ENCODE measurements at regions not wholly inside any gene's neighbourhood (a gene's known extent, or its start where the extent isn't known, plus 50 kb on each side); places are given as distances from the start of the nearest gene placed in this dataset.

- no peak for DNase-seq
- in situ Hi-C loops (cut with HindIII; ENCODE audit: low pct_ligation_motif_present, low pct_unique_long_range_greater_than_20kb, low sequenced_read_pairs): no loop called here
Measured at GRCh38 chr9:88685966-88686365, 151.0 kb downstream of the NXNL2 start.

- no peak for DNase-seq
- in situ Hi-C loops (cut with HindIII; ENCODE audit: low pct_ligation_motif_present, low pct_unique_long_range_greater_than_20kb, low sequenced_read_pairs): no loop called here
Measured at GRCh38 chr9:88689509-88690298, 154.7 kb downstream of the NXNL2 start.

DNA sequence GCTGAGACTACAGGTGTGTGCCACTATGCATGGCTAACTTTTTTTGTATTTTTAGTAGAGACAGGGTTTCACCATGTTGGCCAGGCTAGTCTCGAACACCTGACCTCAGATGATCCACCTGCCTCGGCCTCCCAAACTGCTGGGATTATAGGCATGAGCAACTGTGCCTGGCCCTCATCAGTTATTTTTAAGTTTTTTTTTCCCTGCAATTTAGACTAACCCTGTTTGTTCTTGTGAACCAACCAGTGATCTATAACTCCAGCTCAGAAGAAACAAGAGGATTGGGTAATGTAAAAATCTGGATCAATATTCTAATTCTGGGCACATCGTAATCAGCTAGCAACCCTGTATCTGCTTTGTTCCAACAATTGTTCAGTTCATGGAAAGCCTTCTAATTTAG is 155.7 kb downstream of the NXNL2 start:
- in situ Hi-C loops (cut with HindIII; ENCODE audit: low pct_ligation_motif_present, low pct_unique_long_range_greater_than_20kb, low sequenced_read_pairs): no loop called here
- DNase-seq: no peak

GRCh38 chr9:88691091-88691490 is 156.1 kb downstream of the NXNL2 start:
- in situ Hi-C loops (cut with HindIII; ENCODE audit: low pct_ligation_motif_present, low pct_unique_long_range_greater_than_20kb, low sequenced_read_pairs): no loop called here
- DNase-seq: no peak

DNA sequence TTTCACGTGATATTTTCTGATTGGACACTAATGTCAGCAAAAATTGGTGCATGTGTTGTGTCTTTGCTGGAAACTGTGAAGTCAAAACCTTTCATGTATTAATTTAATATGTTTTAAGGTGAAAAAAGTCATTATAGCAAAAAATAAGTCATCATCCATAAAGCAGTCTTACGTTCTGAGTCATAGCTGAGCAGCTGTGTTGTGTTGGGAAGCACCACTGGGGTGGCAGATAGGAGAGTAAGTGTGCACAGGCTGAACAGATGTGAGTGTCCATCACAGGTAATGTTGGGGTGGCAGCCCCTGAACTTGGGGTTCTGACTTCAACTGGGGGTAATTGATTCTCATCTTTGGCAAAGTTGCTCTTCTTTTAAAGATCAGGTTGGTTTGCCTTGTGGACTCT is 156.8 kb downstream of the NXNL2 start:
- DNase-seq: no peak
- in situ Hi-C loops (cut with HindIII; ENCODE audit: low pct_ligation_motif_present, low pct_unique_long_range_greater_than_20kb, low sequenced_read_pairs): no loop called here

DNA sequence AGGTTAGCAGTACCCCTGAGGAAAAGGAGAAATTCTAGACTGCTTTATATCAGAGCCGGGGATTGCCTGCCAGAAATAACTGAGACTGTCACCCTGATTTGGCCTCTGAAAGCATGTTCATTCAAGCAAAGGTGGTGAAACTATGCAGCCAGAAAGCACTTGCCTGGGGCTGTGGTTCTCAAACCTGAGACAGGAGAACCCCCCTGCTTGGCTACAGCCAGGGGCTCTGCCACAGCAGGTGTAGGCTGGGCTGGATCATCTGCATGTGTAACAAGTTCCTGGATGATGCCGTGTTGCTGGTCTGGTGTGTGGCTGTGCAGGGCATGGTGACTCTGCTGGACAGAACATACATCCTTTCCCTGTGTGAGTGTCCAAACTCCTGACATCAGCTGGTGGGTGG is 157.8 kb downstream of the NXNL2 start:
- DNase-seq: no peak
- in situ Hi-C loops (cut with HindIII; ENCODE audit: low pct_ligation_motif_present, low pct_unique_long_range_greater_than_20kb, low sequenced_read_pairs): no loop called here

DNA sequence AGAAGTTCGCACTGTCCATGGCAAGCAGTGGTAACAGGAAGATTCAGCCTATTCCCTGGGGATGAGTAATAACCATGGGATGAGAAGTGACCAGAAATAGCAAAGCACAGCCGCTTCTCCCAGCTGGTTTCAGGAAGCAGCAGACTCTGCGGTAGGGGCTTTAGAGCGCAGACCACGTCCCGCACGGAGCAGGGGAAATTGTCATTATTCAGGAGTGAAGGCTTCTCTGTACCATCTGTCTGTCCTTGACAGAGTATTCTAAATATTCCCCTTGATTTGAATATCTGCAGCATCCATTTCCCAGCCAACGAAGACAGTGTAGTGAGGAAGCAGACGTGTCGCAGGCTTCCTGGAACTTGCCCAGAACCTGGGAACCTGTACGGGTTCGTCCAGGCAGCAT is 159.6 kb downstream of the NXNL2 start:
- DNase-seq: no peak

DNA sequence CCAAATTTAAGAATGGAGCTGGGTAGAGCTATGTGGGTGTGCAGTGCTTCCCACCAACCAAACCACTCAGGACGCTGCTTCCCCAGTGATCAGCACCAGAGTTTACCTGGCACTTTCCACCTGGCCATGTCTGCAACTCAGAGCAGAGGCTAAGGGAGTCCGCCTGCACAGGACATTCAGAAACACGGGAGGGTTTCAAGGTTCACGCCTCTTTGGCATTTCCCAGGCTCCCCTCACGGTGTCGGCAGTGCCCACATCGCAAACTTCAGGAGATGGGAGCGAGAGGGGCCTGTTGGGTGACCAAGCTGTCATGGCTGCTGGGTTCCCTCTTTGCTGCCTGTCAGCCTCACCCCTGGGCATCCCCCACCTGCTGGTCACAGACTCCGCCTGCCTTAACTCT is 161.5 kb downstream of the NXNL2 start:
- no peak for DNase-seq
- in situ Hi-C loops (cut with HindIII; ENCODE audit: low pct_ligation_motif_present, low pct_unique_long_range_greater_than_20kb, low sequenced_read_pairs): no loop called here

More for the DNA sequence above, 159.6 kb downstream of the NXNL2 start:
- in situ Hi-C loops (cut with HindIII; ENCODE audit: low pct_ligation_motif_present, low pct_unique_long_range_greater_than_20kb, low sequenced_read_pairs): no loop called here

GRCh38 chr9:88697764-88698432 is 162.9 kb downstream of the NXNL2 start:
- no peak for DNase-seq
- in situ Hi-C loops (cut with HindIII; ENCODE audit: low pct_ligation_motif_present, low pct_unique_long_range_greater_than_20kb, low sequenced_read_pairs): no loop called here

DNA sequence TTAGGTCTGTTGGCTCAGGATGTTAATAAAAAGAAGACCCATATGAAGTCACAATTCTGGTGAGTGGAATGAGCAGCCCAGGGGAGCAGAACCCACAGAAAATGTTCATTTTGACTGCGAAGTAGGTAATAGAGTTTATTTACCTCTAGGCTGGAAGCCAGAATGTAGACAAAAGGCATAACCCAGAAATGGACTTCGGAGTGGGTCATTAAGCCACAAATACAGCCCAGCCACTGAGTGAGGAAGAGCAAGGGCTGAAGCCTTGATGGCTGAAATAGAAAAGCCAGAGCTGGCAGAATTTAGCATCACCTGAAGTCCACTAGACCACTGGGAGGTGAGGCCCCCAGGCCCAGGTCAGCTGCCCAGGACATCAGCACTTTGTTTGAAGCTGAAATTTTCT is 168.0 kb downstream of the NXNL2 start:
- DNase-seq: no peak

GRCh38 chr9:88706193-88707113 is 171.5 kb downstream of the NXNL2 start:
- in situ Hi-C loops (cut with HindIII; ENCODE audit: low pct_ligation_motif_present, low pct_unique_long_range_greater_than_20kb, low sequenced_read_pairs): no loop called here
- DNase-seq: no peak

More for the DNA sequence above, 168.0 kb downstream of the NXNL2 start:
- in situ Hi-C loops (cut with HindIII; ENCODE audit: low pct_ligation_motif_present, low pct_unique_long_range_greater_than_20kb, low sequenced_read_pairs): no loop called here

GRCh38 chr9:88710449-88710848 is 175.5 kb downstream of the NXNL2 start:
- in situ Hi-C loops (cut with HindIII; ENCODE audit: low pct_ligation_motif_present, low pct_unique_long_range_greater_than_20kb, low sequenced_read_pairs): no loop called here

DNA sequence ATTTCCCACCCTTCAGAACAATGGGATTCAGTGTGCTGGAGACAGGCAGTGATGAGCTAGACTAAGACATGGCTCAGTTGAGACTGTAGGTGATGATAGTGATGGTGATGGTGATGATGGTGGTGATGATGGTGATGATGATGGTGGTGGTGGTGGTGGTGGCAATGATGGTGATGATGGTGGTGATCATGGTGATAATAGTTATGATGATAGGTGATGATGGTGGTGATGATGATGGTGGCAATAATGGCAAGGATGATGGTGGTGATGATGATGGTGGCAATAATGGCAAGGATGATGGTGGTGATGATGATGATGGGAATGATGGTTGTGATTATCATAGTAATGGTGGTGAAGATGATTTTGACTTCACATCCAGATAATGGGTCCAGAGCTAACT is 176.7 kb downstream of the NXNL2 start:
- in situ Hi-C loops (cut with HindIII; ENCODE audit: low pct_ligation_motif_present, low pct_unique_long_range_greater_than_20kb, low sequenced_read_pairs): no loop called here
- DNase-seq: no peak

More at GRCh38 chr9:88710449-88710848, 175.5 kb downstream of the NXNL2 start:
- DNase-seq: no peak

DNA sequence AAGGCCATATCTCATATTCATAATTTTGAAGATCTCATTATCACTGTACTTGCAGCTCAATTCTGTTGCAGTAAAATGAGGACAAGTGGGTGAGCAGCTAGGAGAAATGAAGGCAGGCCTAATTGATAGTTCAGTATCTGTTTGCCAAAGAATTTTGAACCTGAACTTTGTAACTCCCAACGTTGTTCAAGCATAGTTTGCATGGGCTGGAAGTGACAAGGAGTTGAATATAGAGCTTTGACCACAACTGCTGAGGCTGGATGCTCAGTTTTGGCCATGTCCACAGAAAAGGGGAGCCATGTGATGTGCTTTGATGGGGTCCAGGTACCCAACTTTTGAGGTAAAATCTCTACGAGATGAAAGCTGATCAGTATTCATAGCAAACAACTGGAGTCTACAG is 177.5 kb downstream of the NXNL2 start:
- no peak for DNase-seq
- in situ Hi-C loops (cut with HindIII; ENCODE audit: low pct_ligation_motif_present, low pct_unique_long_range_greater_than_20kb, low sequenced_read_pairs): no loop called here

DNA sequence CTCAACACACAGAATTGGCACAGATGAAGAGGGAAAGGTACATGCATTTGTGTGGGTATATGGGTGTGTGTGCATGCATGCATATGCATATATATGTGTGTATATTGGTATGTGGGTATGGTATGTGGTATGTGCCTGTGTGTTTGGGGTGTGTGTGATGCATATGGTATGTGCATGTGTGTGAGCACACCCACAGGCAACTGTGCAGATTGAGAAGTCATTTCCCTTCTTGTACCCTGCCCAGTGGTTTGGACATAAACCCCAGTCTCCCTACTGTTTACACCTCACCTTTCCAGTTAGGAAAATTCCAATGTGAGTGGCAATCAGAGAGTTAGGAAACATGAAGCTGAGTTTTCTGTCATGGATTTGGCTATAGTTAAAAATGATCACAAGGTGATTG is 178.0 kb downstream of the NXNL2 start:
- DNase-seq: no peak
- in situ Hi-C loops (cut with HindIII; ENCODE audit: low pct_ligation_motif_present, low pct_unique_long_range_greater_than_20kb, low sequenced_read_pairs): no loop called here

DNA sequence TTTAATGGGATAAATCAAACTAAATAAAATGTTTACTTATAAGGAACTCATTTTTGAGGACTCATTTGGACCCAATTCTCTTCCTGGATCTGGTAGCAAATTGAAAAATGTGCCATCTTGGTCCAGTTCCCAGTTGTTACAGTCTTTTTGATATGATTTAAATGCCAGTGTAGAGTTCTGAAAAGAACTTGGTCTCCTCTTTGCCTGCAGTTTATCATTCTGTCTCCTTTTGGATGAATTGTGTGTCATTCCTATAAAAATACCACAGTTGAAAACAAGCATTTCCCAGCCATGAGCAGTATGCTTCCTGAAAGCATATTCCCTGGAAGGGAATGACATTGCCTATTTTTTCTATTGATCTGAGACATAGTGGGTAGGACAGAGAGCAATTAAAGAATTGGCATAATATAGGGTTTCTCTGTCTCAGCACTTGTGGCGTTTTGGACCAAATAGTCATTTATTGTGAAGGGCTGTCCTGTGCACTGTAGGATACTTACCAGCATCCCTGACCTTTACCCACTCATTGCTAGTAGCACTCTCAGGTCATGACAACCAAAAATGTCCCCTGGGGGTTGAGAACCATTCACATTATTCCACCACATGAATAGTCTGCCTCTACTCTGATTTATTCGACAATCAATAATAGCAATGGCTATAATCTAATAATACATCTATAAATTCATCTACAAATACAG is 181.8 kb downstream of the NXNL2 start:
- in situ Hi-C loops (cut with HindIII; ENCODE audit: low pct_ligation_motif_present, low pct_unique_long_range_greater_than_20kb, low sequenced_read_pairs): no loop called here
- DNase-seq: no peak

GRCh38 chr9:88721025-88721424 is 186.0 kb downstream of the NXNL2 start:
- no peak for DNase-seq
- in situ Hi-C loops (cut with HindIII; ENCODE audit: low pct_ligation_motif_present, low pct_unique_long_range_greater_than_20kb, low sequenced_read_pairs): no loop called here

DNA sequence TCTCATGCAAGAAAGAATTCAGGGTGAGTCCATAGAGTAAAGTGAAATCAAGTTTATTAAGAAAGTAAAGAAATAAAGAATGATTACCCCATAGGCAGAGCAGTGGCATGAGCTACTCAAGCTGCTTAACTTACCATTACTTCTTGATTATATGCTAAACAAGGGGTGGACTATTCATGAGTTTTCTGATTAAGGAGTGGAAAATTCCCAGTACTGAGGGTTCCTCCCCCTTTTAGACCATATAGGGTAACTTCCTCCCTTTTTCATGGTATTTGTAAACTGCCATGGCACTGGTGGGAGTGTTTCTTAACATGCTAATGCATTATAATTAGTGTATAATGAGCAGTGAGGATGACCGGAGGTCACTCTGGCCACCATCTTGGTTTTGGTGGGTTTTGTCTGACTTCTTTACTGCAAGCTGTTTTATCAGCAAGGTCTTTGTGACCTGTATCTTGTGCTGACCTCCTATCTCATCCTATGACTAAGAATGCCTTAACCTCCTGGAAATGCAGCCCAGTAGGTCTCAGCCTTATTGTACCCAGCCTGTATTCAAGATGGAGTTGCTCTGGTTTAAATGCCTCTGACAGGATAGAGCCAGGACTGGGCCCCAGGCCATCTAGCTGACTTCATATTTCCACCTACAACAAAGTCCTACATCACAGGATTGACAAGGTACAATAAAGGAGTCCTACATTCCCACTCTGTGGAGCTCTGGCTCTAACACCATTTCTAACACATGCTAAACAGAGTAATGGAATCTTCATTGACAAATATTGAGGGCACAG is 186.7 kb downstream of the NXNL2 start:
- no peak for DNase-seq
- in situ Hi-C loops (cut with HindIII; ENCODE audit: low pct_ligation_motif_present, low pct_unique_long_range_greater_than_20kb, low sequenced_read_pairs): no loop called here

Data from ACHN (cell line).